Psoas muscle (tissue), 7 donors: ENCODE measurements at regions not wholly inside any gene's neighbourhood (a gene's known extent, or its start where the extent isn't known, plus 50 kb on each side); places are given as distances from the start of the nearest gene placed in this dataset.

ENCODE experiments used
- ATAC-seq, 4 donors: fragments of 200-7000 bp; cut with Tn5 transposase; one replicate each; pipeline ENCODE4 v1.9.1; 2020; ENCODE audit warnings: moderate library complexity in 3 of 4, mild to moderate bottlenecking in 2 of 4
- DNase-seq, 2 donors: peaks; one replicate each; pipeline ENCODE4 v3.0.0-alpha.2; 2020
- H3K27ac ChIP-seq: fragments of 200-600 bp; one replicate; pipeline ENCODE4 v1.8.0; 2022
- H3K27me3 ChIP-seq, 3 donors: fragments of 200-600 bp in 1 of 3; one replicate each; pipeline versions ENCODE4 v1.6.1 to v1.8.0; 2013 to 2022; ENCODE audit warnings: low read length in 2 of 3, mild to moderate bottlenecking in 2 of 3, moderate library complexity in 1 of 3; ENCODE audit not compliant: insufficient read depth in 3 of 3
- H3K36me3 ChIP-seq, 2 donors: fragments of 200-600 bp in 1 of 2; one replicate each; pipeline versions ENCODE4 v1.6.1 to v1.8.0; 2013 to 2022; ENCODE audit warnings: low read depth in 1 of 2, mild to moderate bottlenecking in 1 of 2, moderate library complexity in 1 of 2; ENCODE audit not compliant: insufficient read depth in 1 of 2
- H3K4me1 ChIP-seq: fragments of 200-600 bp; one replicate; pipeline ENCODE4 v1.8.0; 2022
- H3K4me3 ChIP-seq: fragments of 200-600 bp; one replicate; pipeline ENCODE4 v1.8.0; 2022; ENCODE audit warnings: mild to moderate bottlenecking
- H3K9me3 ChIP-seq: fragments of 200-600 bp; one replicate; pipeline ENCODE4 v1.8.0; 2022
- WGBS, 3 donors: extraction: QIAGEN DNeasy Blood & Tissue Kit; methylation state at CpG; one replicate each; pipeline versions ENCODE4 v1.1.6 to v1.1.7; 2013; 5-methylcytosine and 5-hydroxymethylcytosine counted together
- intact Hi-C, 2 donors: fragments of 100-400 bp; cut with DNase I; formaldehyde crosslinking; loops; one replicate each; pipeline versions ENCODE4 v1.11.0 to v1.14.2; 2022
- TF ChIP-seq, protein P1 (sequence below): fragments of 200-600 bp; IDR thresholded peaks from one replicate; pipeline ENCODE4 v1.8.0; 2022; ENCODE audit warnings: antibody characterized with exemption
- donor health status: healthy with polysubstance abuse.
- donor health status: DM: no; HTN: no; CAD: no; lungs with moderate emphysema.
- donor health status: Bipolar disorder and iron deficiency.
- donor health status: healthy.
- donor health status: DM: yes; HTN: yes; CAD: no.
- donor health status: DM: no; HTN: no; CAD: no.
- donor health status: DM: yes; HTN: yes; CAD: no.

- no peak overlapping the region for H3K4me3 ChIP-seq
- no peaks in the 10 kb centered on the region for H3K27me3 ChIP-seq
- no peaks in the 10 kb centered on the region for H3K36me3 ChIP-seq
- TF ChIP-seq, protein P1, sequence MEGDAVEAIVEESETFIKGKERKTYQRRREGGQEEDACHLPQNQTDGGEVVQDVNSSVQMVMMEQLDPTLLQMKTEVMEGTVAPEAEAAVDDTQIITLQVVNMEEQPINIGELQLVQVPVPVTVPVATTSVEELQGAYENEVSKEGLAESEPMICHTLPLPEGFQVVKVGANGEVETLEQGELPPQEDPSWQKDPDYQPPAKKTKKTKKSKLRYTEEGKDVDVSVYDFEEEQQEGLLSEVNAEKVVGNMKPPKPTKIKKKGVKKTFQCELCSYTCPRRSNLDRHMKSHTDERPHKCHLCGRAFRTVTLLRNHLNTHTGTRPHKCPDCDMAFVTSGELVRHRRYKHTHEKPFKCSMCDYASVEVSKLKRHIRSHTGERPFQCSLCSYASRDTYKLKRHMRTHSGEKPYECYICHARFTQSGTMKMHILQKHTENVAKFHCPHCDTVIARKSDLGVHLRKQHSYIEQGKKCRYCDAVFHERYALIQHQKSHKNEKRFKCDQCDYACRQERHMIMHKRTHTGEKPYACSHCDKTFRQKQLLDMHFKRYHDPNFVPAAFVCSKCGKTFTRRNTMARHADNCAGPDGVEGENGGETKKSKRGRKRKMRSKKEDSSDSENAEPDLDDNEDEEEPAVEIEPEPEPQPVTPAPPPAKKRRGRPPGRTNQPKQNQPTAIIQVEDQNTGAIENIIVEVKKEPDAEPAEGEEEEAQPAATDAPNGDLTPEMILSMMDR, result no peak
- peaks cover 4% of the 10 kb centered on the region for H3K9me3 ChIP-seq
- ATAC-seq, result peak in 1 of 4 donors; percentile 25
- no peak overlapping the region for H3K27ac ChIP-seq
- H3K4me1 ChIP-seq, result no peaks in the 10 kb centered on the region
- intact Hi-C loops, result no loop called here
- DNase-seq, result no peak
Observed at GRCh38 chr2:200042944-200043343, 87.6 kb downstream of the MAIP1 start.

- Histone ChIP-seq H3K9me3 (peaks cover 4% of the 10 kb centered on the region), H3K36me3 (no peaks in the 10 kb centered on the region), H3K27me3 (no peaks in the 10 kb centered on the region), H3K4me3 (no peak overlapping the region), H3K4me1 (no peaks in the 10 kb centered on the region), H3K27ac (no peak overlapping the region)
- no peak for DNase-seq
- no peak for ATAC-seq
- TF ChIP-seq, protein P1, result no peak
- WGBS, 3 donors, result 95 to 99% (median 95%) methylated on average over 2 of the region's 2 CpGs
- intact Hi-C loops, result no loop called here
Observed at GRCh38 chr2:200044453-200044852, 89.1 kb downstream of the MAIP1 start.

GRCh38 chr2:200048421-200048820 is 93.0 kb downstream of the MAIP1 start:
- Histone ChIP-seq H3K36me3 (no peaks in the 10 kb centered on the region), H3K4me3 (no peak overlapping the region), H3K4me1 (no peaks in the 10 kb centered on the region), H3K27ac (no peak overlapping the region), H3K27me3 (no peaks in the 10 kb centered on the region), H3K9me3 (peaks cover 4% of the 10 kb centered on the region)
- intact Hi-C loops, result no loop called here
- no peak for DNase-seq
- TF ChIP-seq, protein P1, result no peak
- no peak for ATAC-seq
- WGBS, 3 donors, result 85 to 90% (median 85%) methylated on average over 5 of the region's 5 CpGs

- DNase-seq (no peak), ATAC-seq (no peak)
- no peak overlapping the region for H3K27ac ChIP-seq
- H3K4me3 ChIP-seq, result no peak overlapping the region
- WGBS, 3 donors, result 50 to 61% (median 51%) methylated on average over 3 of the region's 3 CpGs
- no peaks in the 10 kb centered on the region for H3K27me3 ChIP-seq
- intact Hi-C loops, result no loop called here
- no peaks in the 10 kb centered on the region for H3K36me3 ChIP-seq
- TF ChIP-seq, protein P1, result no peak
- H3K9me3 ChIP-seq, result peaks cover 2% of the 10 kb centered on the region
- no peaks in the 10 kb centered on the region for H3K4me1 ChIP-seq
Observed at GRCh38 chr2:200049086-200049485, 93.7 kb downstream of the MAIP1 start.

GRCh38 chr2:200050921-200051610 is 95.7 kb downstream of the MAIP1 start:
- Histone ChIP-seq H3K27ac (no peak overlapping the region), H3K9me3 (no peaks in the 10 kb centered on the region), H3K36me3 (no peaks in the 10 kb centered on the region), H3K4me3 (no peak overlapping the region), H3K27me3 (no peaks in the 10 kb centered on the region), H3K4me1 (no peaks in the 10 kb centered on the region)
- intact Hi-C loops, result no loop called here
- DNase-seq, result no peak
- no peak for ATAC-seq
- 37 to 53% (median 39%) methylated on average over 5 of the region's 5 CpGs for WGBS, 3 donors
- TF ChIP-seq, protein P1, result no peak
